ENCODE measurements at regions not wholly inside any gene's neighbourhood (a gene's known extent, or its start where the extent isn't known, plus 50 kb on each side); places are given as distances from the start of the nearest gene placed in this dataset.
"Not testable (repeated sequence)": the region's sequence is repeated elsewhere in the genome, so short reads cannot be mapped to it uniquely, and the experiment has no call there.

DNA sequence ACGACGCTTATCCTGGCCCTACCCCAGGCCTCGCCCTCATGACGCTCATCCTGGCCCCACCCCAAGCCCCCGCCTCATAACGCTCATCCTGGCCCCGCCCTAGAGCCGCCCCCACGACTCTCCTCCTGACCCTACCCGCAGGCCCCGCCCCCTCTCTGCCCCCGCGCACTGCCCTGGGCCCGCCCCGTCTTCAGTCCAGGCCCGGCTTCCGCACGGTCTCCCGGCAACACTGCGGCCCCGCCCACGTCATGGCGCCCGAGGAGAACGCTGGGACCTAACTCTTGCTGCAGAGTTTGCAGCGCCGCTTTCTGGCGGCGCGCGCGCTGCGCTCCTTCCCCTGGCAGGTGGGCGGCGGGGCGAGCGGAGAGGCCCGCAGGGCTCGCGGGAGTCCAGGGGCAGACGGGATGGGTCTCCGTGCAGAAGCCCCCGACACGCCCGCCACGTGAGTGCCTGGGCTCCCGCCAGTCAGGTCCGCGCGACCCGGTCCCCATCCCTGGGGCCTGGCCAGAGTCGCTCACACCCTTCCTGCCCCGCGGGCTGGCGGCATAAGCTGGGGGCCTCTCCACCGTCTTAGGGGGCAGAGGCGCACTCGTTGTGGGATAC lies 52.5 kb upstream of the ROPN1B start:
- peak; percentile 97 for DNase-seq (ENCODE audit: low read depth)

DNA sequence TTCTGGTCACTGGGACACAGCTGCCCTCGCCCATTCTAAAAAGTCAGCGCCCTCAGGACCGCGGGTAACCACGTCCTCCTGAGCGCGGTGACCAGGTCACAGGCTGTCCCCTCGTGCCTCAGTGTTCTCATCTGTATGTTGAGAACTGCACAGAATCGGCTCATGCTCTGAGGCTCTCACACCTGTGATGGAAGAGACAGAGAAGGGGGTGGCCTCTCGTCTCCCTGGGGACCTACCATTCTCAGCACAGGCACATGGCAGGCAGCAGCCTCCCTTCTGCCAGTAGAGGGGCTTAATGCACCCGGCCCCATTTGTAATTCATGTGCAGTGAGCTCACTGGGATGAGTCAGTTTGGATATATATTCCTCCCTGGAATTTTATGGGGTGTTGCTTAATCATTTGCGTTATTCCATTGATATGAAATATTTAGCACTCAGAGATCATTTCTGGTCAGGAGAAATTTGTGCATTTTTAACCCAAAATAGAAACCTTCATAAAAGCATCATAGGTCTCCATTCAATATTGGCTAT lies 51.9 kb upstream of the ROPN1B start:
- peak; percentile 77 for DNase-seq (ENCODE audit: low read depth)

DNA sequence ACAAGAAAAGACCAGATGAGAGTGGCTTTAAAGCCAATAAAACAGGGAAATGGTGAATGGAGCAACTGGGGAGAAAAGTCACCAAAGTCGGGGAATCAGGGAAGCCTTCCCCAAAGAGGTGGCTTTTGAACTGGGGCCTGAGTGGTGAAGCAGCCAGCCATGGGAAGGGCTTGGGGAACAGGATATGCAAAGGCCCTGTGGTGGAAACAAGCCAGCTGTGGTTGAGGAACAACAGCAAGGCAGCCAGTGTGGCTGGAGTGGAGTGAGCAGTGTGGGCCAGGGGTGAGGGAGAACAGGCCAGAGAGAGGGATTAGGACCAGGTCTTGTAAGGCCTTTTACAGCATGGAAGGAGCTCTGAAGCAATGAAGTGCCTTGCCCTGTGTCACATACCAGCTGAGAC lies 51.0 kb upstream of the ROPN1B start:
- DNase-seq (ENCODE audit: low read depth): not testable (repeated sequence)

DNA sequence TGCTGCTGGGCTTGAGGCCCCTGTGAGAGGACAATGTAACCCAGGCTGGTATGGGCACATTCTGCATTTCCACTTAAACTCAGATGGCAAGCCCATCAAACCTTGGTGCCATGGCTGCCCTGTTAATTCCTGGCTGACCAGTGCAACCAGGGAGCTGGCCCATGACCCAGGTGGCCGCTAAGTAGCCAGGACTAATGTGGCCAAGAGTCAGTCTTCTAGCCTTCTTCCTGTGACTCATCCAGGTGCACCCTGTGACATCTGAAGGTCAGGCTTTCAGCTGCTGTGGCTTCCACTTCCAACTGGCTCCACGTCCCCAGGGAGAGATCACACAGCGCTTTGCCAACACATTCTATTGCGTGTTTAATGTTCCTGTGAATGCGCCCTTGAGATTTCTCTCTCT lies 50.5 kb upstream of the ROPN1B start:
- DNase-seq (ENCODE audit: low read depth): not testable (repeated sequence)

DNA sequence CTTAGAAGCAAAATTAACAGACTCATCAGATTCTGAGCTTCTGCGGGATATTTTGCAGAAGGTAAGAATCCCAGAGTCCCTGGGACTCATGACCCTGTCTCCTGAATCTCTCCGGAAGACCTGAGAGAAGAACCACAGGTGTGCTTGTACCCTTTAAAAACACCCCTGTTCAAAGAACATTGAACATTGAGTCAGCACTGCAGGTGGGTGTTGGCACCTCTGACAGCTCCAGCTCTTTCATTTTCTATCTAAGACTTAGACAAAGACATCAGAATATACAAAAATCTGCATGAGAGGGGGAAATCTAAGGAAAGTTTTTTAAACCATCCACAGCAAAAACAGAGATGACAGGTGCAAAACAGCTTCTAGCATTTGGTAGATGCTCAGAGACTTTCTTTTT lies 50.1 kb upstream of the ROPN1B start:
- not testable (repeated sequence) for DNase-seq (ENCODE audit: low read depth)

All from Daoy (cell line).